ENCODE measurements at regions not wholly inside any gene's neighbourhood (a gene's known extent, or its start where the extent isn't known, plus 50 kb on each side); places are given as distances from the start of the nearest gene placed in this dataset.
"Not testable (repeated sequence)": the region's sequence is repeated elsewhere in the genome, so short reads cannot be mapped to it uniquely, and the experiment has no call there.

DNA sequence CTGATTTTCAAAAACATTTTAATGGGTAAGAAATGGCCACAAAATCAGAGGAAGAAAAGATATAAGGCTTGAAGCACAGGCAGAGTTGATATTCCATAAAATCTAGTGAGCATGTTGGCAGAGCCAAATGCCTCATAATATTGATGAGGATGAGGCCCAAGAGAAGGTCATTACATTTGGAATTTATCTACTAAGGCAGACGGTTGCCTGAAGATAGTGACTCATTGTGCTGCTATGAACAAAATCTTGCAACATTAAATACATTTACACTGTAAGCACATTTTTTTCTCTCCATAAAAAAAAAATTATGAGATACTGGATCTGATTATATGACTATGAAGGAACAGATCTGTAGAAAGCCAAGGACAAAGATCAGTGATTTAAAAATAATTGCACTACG, 881.4 kb upstream of the CHORDC1 start:
- H3K9me3 Mint-ChIP-seq: no peaks in the 10 kb centered on the region
- H3K27ac Mint-ChIP-seq: no peak overlapping the region
- no peaks in the 10 kb centered on the region for H3K36me3 Mint-ChIP-seq (ENCODE audit: low read depth)
- no peak overlapping the region for H3K4me3 Mint-ChIP-seq
- no peak for DNase-seq
- H3K4me1 Mint-ChIP-seq: no peaks in the 10 kb centered on the region
- H3K27me3 Mint-ChIP-seq: no peaks in the 10 kb centered on the region
- intact Hi-C loops (cut with micrococcal nuclease): no loop called here

DNA sequence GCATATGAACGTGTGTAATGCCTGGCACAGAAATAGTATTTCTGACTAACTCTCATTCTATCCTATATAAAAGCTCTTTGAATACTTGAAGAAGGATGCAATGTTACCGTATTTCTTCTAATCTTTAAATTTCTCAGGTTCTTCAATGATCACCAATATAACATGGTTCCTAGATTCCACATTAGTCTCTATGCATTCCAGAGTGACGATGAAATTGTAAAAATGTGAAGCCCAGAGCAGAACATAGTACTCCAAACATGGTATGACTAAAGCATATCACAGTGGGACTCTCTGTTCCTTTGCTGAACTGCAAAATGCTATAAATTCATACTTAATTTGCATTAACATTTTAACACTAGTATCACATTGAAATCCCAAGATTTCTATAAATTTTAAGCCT, 877.6 kb upstream of the CHORDC1 start:
- Mint-ChIP-seq H3K27ac (no peak overlapping the region), H3K9me3 (no peaks in the 10 kb centered on the region), H3K4me3 (no peak overlapping the region), H3K36me3 (ENCODE audit: low read depth) (no peaks in the 10 kb centered on the region), H3K27me3 (no peaks in the 10 kb centered on the region), H3K4me1 (no peaks in the 10 kb centered on the region)
- DNase-seq: no peak
- intact Hi-C loops (cut with micrococcal nuclease): no loop called here

DNA sequence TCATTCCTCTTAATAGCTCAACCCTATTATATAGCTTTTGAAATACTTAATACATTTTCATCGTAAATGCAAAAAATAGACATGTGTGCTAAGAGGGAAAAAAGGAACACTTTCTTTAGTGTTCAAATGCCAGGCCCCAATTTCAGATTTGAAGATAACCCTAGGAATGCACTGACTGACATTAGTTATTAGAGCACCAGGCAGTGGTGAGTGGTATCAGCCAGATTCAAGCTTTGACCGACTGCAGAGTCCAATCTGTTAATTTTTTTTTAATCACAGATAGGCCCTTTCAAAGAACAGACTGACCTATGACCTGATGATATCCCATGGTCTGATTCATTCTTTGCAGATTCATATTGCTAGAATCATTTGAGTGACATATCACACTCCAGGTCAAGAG, 874.2 kb upstream of the CHORDC1 start:
- Mint-ChIP-seq H3K27me3 (no peaks in the 10 kb centered on the region), H3K36me3 (ENCODE audit: low read depth) (no peaks in the 10 kb centered on the region), H3K4me3 (no peak overlapping the region), H3K9me3 (no peaks in the 10 kb centered on the region), H3K4me1 (no peaks in the 10 kb centered on the region), H3K27ac (no peak overlapping the region)
- intact Hi-C loops (cut with micrococcal nuclease): no loop called here
- DNase-seq: no peak

DNA sequence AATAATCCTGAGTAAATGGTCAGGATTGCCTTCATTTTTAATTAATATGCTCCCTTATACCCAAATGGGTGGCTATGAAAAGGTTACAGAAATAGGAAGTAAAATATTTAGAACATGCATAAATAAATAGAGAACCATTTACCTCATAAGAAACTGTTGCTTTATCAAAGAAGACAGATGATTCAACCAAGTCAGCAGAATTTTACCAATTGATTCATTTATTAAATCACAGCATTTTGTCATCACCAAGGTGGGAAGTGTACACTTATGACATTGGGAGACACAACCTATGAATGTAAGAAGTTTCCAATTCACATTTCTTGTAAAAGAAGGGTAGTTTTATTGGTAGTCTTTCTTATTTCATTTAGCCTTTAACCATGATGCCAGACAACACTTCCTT, 870.3 kb upstream of the CHORDC1 start:
- intact Hi-C loops (cut with micrococcal nuclease): no loop called here
- H3K27ac Mint-ChIP-seq: no peak overlapping the region
- H3K36me3 Mint-ChIP-seq (ENCODE audit: low read depth): no peaks in the 10 kb centered on the region
- no peaks in the 10 kb centered on the region for H3K27me3 Mint-ChIP-seq
- DNase-seq: no peak
- no peaks in the 10 kb centered on the region for H3K4me1 Mint-ChIP-seq
- H3K9me3 Mint-ChIP-seq: no peaks in the 10 kb centered on the region
- no peak overlapping the region for H3K4me3 Mint-ChIP-seq

DNA sequence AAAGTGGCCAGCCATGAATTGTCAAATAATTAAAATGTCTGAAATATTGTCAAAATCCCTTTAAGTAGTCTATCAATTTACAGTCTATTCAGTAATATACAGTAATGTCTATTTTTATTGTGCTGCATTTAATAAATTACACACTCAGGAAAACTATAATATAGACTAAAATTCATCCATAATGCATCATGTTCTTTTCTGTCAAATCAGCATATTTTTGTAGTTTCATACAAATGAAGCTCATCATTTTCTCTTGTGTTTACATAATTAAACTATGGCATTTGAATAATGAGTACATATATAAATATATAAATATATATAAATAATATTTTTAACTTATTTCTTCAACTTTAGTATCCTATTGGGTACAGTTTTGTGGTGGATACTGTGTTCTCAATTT, 868.7 kb upstream of the CHORDC1 start:
- intact Hi-C loops (cut with micrococcal nuclease): no loop called here
- DNase-seq: no peak
- Mint-ChIP-seq H3K27me3 (no peaks in the 10 kb centered on the region), H3K36me3 (ENCODE audit: low read depth) (no peaks in the 10 kb centered on the region), H3K9me3 (no peaks in the 10 kb centered on the region), H3K27ac (no peak overlapping the region), H3K4me3 (no peak overlapping the region), H3K4me1 (no peaks in the 10 kb centered on the region)

DNA sequence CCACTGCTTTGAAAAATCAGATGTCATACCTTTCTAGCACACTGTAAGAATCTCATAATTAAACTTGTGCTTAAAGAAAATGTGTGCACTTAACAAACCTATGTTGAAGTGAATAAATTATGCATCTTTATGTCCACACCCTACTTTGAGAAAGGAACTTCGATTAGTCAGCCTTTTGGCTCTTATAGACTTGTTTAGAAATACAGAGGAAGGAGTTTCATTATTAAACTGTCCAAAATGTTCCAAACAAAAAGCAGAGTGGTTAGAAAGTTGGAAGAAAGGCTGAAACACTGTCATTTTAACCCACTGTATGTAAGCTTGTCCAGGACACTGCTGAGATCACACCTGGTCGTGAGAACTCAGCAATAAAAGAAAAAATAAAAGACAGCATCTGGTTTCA, 863.2 kb upstream of the CHORDC1 start:
- Mint-ChIP-seq H3K27ac (no peak overlapping the region), H3K27me3 (no peaks in the 10 kb centered on the region), H3K36me3 (ENCODE audit: low read depth) (no peaks in the 10 kb centered on the region), H3K9me3 (peaks cover 6% of the 10 kb centered on the region), H3K4me3 (no peak overlapping the region), H3K4me1 (no peaks in the 10 kb centered on the region)
- DNase-seq: no peak
- intact Hi-C loops (cut with micrococcal nuclease): no loop called here

DNA sequence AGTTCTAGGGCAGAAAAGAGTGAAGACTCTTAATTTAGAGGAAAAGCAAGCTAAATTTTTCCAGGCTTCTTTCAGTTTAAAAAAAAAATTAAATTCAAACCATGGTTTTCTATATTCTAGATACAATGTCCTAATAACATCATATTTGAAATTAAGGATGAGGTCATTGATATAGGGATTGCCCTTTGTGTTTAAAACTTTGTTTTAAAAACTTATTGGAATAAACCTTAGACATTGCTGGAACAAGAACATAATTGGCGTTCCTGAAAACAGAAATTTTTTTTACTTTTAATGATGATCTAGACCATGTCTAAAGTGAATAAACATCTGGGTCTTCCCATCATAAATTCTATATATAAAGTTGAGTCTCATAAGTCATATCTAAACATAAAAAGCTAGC, 859.4 kb upstream of the CHORDC1 start:
- Mint-ChIP-seq H3K4me3 (no peak overlapping the region), H3K27ac (no peak overlapping the region), H3K36me3 (ENCODE audit: low read depth) (no peaks in the 10 kb centered on the region), H3K4me1 (no peaks in the 10 kb centered on the region), H3K9me3 (peaks cover 6% of the 10 kb centered on the region), H3K27me3 (no peaks in the 10 kb centered on the region)
- DNase-seq: no peak
- intact Hi-C loops (cut with micrococcal nuclease): no loop called here

DNA sequence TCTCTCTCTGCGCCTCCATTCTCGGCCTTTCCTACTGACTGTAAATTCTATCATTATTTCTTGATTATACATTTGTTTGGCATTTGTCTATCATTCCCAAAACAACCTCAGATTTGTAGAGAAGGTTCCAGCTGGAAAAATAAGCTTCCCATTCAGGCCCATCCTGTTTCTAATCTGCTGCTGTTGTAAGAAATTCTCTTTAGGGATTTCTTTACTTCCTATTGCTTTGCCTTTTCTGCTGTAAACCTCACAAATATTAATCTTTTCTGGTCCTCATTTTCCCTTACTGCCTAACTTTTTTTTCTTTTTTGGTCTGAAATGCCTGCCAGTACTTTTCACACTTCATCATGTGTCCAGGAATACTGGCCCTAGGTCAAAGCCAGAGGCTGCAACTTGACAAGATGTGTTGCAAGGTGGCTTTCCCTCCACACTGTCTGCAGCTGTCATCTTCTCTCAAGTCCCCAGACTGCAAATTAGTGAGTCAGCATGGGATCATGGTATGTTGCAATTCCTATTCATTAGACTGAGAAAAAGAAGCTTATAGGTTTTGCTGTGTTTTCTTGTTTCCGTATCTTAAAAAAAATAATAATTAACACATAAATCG, 858.7 kb upstream of the CHORDC1 start:
- no peaks in the 10 kb centered on the region for H3K36me3 Mint-ChIP-seq (ENCODE audit: low read depth)
- peaks cover 6% of the 10 kb centered on the region for H3K9me3 Mint-ChIP-seq
- H3K27me3 Mint-ChIP-seq: no peaks in the 10 kb centered on the region
- H3K27ac Mint-ChIP-seq: no peak overlapping the region
- no peaks in the 10 kb centered on the region for H3K4me1 Mint-ChIP-seq
- no peak overlapping the region for H3K4me3 Mint-ChIP-seq
- DNase-seq: no peak
- intact Hi-C loops (cut with micrococcal nuclease): no loop called here

DNA sequence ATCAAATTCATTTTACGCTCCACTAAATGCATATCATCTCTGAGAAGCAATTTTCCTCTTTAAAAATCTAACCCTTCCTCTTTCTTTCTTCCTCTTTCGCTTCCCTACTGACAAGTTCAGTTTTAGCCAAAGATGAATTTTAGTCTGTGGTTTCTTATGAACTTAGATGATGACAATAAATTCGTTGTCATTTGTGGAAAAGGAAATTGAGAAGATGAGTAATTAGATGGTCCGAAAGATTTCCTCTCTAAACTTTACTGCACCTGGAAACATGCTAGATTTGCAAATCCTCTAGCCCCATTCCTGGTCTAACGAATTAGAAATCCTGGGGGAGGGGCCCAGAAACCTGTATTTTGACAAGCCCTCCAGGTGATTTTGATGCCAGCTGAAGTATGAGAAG, 855.4 kb upstream of the CHORDC1 start:
- no peaks in the 10 kb centered on the region for H3K36me3 Mint-ChIP-seq (ENCODE audit: low read depth)
- no peak overlapping the region for H3K27ac Mint-ChIP-seq
- no peak for DNase-seq
- intact Hi-C loops (cut with micrococcal nuclease): no loop called here
- H3K4me3 Mint-ChIP-seq: no peak overlapping the region
- peaks cover 4% of the 10 kb centered on the region for H3K9me3 Mint-ChIP-seq
- H3K4me1 Mint-ChIP-seq: no peaks in the 10 kb centered on the region
- no peaks in the 10 kb centered on the region for H3K27me3 Mint-ChIP-seq

DNA sequence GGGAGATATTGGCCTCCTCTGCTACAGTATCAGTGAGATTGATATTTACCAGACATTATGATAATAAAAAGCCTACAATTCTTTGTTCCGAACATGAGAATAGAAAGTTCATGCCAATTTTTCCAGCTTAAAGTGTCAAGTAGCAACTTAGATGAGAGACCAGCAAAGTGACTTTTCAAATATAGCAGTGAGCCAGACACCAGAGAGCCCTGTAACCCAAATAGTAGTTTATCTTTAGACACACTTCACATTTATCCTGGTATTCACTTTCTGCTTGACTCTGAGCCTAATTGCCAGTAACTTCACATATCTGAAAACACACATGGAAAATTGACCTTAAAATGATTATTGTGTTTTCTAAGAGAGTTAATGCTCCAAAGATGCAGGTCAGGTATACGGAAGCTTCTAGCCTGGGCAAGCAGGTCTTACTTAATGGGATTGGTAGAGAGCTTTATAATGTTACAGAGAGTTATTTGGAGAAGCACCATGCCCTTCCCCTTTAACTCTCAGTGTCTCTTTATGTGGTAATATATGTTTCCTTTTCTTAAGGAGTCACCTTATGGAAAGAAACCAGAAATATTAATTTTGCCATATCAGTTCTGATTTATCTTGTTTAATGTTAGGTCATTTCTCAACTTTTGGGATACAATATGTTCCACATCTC, 852.3 kb upstream of the CHORDC1 start:
- no peak for DNase-seq
- Mint-ChIP-seq H3K27me3 (no peaks in the 10 kb centered on the region), H3K9me3 (peaks cover 6% of the 10 kb centered on the region), H3K4me1 (no peaks in the 10 kb centered on the region), H3K27ac (no peak overlapping the region), H3K36me3 (ENCODE audit: low read depth) (no peaks in the 10 kb centered on the region), H3K4me3 (no peak overlapping the region)
- intact Hi-C loops (cut with micrococcal nuclease): no loop called here

DNA sequence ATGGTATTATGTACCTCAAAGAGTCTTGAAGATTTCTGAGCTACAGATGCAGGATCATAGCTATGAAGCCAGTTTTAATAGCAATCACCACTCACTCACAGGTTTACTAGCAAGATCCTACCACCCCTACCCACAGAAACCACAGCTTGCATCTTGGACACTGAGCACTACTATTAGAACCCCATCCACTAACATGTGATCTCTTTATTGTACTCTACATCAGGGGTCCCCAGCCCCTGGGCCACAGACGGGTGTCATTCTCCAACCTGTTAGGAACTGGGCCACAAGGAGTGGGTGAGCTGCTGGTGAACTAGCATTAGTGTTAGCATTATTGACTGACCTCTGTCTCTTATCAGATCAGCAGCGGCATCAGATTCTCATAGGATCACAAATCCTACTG, 844.8 kb upstream of the CHORDC1 start:
- Mint-ChIP-seq H3K27me3 (no peaks in the 10 kb centered on the region), H3K36me3 (ENCODE audit: low read depth) (no peaks in the 10 kb centered on the region), H3K4me3 (no peak overlapping the region), H3K4me1 (no peaks in the 10 kb centered on the region), H3K9me3 (peaks cover 6% of the 10 kb centered on the region), H3K27ac (no peak overlapping the region)
- intact Hi-C loops (cut with micrococcal nuclease): no loop called here
- DNase-seq: no peak

DNA sequence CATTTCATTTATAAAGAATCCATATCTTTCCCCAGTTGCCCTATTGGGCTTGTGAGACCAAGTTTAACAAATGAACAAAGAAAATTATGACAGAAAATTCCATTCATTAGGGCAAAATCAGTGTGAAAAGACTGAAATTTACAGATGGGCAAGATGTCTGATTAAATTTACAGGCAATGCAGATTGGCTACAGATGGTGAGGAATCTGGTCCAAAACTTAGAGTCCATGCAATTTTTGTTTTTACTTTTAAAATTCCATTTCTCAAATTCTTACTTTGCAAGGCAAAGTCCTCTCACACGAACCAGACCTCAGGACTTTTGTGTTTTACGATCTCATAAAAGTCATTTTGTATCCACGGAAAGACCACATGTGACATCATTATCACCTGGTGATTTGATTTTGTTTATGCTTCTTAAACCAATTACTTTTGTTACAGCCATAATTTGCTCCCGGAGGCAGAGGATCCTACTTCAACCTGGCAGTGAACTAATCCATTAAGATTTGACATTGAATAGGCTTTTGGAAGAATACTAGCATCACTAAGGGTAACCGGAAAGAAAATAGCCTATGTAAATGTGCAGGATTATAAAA, 843.7 kb upstream of the CHORDC1 start:
- intact Hi-C loops (cut with micrococcal nuclease): no loop called here
- no peak overlapping the region for H3K4me3 Mint-ChIP-seq
- no peaks in the 10 kb centered on the region for H3K4me1 Mint-ChIP-seq
- H3K27me3 Mint-ChIP-seq: no peaks in the 10 kb centered on the region
- DNase-seq: no peak
- no peak overlapping the region for H3K27ac Mint-ChIP-seq
- no peaks in the 10 kb centered on the region for H3K36me3 Mint-ChIP-seq (ENCODE audit: low read depth)
- peaks cover 3% of the 10 kb centered on the region for H3K9me3 Mint-ChIP-seq

DNA sequence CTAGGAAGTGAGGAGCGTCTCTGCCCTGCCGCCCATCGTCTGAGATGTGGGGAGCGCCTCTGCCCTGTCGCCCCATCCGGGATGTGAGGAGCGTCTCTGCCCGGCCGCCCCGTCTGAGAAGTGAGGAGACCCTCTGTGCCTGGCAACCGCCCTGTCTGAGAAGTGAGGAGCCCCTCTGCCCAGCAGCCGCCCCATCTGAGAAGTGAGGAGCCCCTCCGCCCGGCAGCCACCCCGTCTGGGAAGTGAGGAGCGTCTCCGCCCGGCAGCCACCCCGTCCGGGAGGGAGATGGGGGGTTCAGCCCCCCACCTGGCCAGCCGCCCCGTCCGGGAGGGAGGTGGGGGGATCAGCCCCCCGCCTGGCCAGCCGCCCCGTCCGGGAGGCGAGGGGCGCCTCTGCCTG, 840.5 kb upstream of the CHORDC1 start:
- intact Hi-C loops (cut with micrococcal nuclease); H3K4me1 Mint-ChIP-seq; H3K27me3 Mint-ChIP-seq; H3K36me3 Mint-ChIP-seq (ENCODE audit: low read depth); H3K4me3 Mint-ChIP-seq; H3K9me3 Mint-ChIP-seq; H3K27ac Mint-ChIP-seq; DNase-seq: not testable (repeated sequence)

DNA sequence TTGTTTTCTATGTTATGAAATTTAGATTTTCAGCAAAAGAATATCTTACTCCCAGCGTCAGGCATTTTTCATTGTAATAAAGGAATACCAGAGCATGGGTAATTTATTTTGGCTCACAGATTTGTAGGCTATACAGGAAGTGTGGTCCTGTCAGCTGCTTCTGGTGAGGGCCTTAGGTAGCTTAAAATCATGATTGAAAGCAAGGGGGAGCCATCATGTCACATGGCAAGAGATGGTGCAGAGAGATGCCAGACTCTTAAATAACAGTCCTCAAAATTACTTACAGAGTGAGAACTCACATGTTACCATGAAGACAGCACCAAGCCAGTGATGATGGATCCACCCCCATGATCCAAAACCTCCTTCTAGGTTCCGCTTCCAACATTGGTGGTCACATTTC, 825.0 kb upstream of the CHORDC1 start:
- H3K27ac Mint-ChIP-seq: no peak overlapping the region
- H3K9me3 Mint-ChIP-seq: peaks cover 2% of the 10 kb centered on the region
- DNase-seq: no peak
- intact Hi-C loops (cut with micrococcal nuclease): no loop called here
- H3K4me1 Mint-ChIP-seq: no peaks in the 10 kb centered on the region
- H3K4me3 Mint-ChIP-seq: no peak overlapping the region
- H3K27me3 Mint-ChIP-seq: no peaks in the 10 kb centered on the region
- H3K36me3 Mint-ChIP-seq (ENCODE audit: low read depth): no peaks in the 10 kb centered on the region

DNA sequence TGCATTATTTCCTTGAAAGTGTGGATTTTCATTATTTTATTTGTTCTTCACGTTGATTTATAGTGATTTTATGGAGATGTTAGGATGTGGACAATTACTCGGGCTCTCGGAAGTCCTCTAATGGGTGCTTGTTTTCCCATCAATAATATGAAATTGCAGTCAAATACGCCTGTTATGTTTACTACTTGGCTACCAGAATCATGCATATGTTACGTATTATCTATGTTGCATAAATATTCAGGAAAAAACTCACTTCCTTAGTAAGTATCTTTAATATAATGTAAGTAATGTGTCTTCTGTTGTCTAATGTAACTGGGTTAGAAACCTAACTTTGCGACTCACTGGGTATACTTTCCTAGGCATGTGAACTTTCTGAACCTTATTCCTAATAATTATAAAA, 823.4 kb upstream of the CHORDC1 start:
- peaks cover 2% of the 10 kb centered on the region for H3K9me3 Mint-ChIP-seq
- no peak overlapping the region for H3K27ac Mint-ChIP-seq
- H3K4me1 Mint-ChIP-seq: no peaks in the 10 kb centered on the region
- H3K27me3 Mint-ChIP-seq: no peaks in the 10 kb centered on the region
- no peaks in the 10 kb centered on the region for H3K36me3 Mint-ChIP-seq (ENCODE audit: low read depth)
- no peak overlapping the region for H3K4me3 Mint-ChIP-seq
- intact Hi-C loops (cut with micrococcal nuclease): no loop called here
- no peak for DNase-seq

Measured in activated CD4-positive, alpha-beta T cell treated with anti-CD3 and anti-CD28 coated beads, Interleukin-2, amount 10 ng/mL, durations not matched to agents 24 days and 14 days (primary cell).